G401.6 (cell line): ENCODE measurements at regions not wholly inside any gene's neighbourhood (a gene's known extent, or its start where the extent isn't known, plus 50 kb on each side); places are given as distances from the start of the nearest gene placed in this dataset.

Experiments
- FAIRE-seq: peaks from 2 replicates; lab custom pipeline; 2012; peaks lifted over from hg19 to GRCh38; lab: Jason Lieb, UNC

- no peak for FAIRE-seq
These were observed 193.9 kb downstream of the FIGN start for GRCh38 chr2:163541943-163542342.

DNA sequence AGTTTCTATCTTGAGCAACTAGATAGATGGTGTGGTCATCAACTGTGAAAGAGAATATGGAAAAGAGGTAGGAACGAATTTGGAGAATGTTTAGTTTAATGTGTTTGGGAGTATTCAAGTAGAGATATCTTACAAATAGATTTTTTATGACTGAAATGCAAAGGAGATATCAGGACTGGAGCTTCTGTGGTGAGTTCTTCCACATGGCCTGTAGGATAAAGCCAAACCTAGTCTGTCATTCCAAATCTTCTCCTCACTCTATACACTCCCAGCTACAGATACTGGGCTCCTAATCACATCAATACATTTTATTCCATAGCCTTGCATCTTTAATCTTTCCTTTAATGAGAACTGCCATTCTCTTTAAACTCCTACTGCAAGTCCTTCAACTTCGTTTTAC is 194.3 kb downstream of the FIGN start:
- no peak for FAIRE-seq

DNA sequence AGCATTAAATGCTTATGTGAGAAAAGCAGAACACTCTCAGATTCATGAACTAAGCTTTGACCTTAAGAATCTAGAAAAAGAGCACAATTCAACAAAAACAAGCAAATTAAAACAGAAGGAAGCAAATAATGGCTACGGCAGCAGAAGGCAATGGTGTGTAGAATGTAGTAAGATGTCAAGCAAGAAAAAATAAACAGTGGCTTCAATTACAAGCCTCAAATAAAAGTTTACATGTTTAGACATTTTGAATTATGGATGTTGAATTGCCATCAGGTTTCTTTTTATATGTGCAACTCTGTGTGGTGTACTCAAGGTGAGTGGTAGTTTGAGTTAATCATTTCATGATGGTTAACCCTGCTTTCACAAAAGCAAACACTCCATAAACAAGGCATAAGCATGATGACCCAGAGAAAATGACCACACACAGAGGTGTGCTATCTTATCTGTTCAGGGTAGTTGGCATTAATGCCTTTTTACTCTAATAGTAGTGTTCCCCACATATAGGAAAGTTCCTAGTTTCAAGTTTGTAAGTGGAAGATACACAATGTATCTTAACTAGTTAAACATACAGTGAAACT is 207.1 kb downstream of the FIGN start:
- FAIRE-seq, result no peak

DNA sequence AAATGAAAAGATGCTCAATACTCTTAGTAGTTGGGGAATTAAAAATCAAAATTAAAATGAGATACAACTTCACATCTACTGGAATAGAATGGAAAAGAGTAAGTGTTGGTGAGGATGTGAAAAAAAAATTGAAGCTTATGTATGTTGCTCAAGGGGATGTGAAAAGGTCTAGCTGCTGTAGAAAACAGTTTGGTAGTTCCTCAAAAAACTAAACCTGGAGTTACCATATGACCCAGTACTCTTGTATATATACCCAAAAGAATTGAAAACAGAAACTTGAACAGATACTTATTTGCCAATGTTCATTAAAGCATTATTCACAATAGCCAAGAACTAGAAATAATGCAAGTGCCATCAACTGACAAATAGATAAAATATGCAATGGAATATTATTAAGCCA is 208.4 kb downstream of the FIGN start:
- no peak for FAIRE-seq

GRCh38 chr2:163518762-163519161 is 217.0 kb downstream of the FIGN start:
- no peak for FAIRE-seq

GRCh38 chr2:163515836-163516235 is 220.0 kb downstream of the FIGN start:
- FAIRE-seq, result no peak

GRCh38 chr2:163505281-163505680 is 230.5 kb downstream of the FIGN start:
- FAIRE-seq, result no peak

DNA sequence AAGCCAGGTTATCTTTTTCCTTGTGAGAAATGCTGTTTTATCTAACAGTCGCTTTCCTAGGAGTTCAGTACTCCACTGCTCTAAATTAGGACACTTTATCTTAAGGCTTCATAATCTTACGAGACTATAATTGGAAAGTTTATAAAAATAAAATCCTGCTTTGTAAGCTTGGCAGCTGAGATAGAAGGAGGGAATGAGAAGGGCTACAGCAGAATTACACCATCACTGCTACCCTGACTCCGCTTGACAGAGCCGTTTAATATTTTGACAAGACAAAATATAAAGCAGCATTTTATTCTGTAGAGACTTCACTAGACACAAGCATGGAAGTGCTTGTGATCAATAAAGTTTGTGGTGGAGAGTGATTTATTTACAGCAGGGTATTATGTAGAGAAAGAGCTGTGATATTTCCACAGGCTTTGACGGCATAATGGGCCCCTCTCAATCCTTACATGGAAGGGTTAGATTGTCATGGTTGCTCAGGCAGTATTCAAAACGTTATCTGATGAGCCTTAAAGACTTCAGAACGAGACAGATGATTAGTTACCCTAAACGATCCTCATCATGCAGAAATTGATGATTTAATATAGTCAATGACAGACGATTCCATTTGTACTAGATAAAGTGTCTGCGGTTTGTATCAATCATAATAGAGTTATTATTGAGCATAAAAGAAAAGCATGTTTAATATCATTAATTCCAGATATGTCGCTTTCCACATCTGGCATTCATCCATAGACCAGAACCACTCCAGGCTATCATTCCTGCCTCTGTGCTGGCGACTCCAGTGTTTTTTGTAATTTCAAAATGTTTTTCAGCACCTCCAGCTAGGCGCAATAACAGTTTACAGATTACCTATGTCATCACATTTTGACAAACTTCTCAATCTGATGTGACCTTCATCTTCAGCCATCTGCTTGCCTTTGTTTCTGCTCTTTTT is 242.2 kb downstream of the FIGN start:
- no peak for FAIRE-seq

- no peak for FAIRE-seq
These were observed 244.0 kb downstream of the FIGN start for GRCh38 chr2:163491850-163492249.

DNA sequence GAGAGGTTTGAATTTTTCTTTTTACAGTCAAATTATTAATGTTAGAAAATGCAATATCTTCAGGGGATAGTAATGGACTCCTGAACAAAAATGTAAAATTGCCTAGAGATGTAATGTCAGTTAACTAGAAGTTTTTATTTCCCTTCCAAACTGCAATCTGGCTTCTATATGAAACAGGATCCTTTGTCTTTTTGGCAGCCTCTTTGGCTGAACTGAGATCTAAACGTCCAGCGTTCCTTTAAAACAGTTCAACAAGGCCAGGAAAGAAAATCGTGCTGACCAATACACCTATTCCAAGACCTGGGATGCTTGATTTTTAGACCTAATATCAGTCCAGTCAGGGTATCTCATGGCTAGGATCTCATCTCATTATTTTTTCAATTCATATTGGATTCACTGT is 245.5 kb downstream of the FIGN start:
- no peak for FAIRE-seq

DNA sequence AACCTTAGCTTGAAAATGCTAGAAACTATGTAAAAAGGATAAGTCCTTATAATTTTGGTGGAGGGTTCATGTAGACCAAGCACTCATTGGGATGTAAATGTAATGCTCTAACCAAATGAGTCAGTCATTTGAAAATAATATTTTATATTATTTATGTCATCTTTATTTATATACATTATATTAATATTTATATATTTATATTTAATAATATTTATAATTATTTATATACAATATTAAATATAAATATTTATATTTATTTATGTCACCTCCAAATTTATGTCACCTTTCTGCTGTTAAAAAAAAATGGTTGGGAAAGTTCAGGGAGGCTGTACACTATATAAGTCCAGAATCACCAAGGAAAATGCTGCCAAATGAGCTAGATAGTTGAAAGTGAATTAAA is 254.3 kb downstream of the FIGN start:
- FAIRE-seq, result peak; percentile 89

GRCh38 chr2:163479599-163479998 is 256.2 kb downstream of the FIGN start:
- FAIRE-seq, result no peak

GRCh38 chr2:163475815-163476214 is 260.0 kb downstream of the FIGN start:
- FAIRE-seq, result no peak

DNA sequence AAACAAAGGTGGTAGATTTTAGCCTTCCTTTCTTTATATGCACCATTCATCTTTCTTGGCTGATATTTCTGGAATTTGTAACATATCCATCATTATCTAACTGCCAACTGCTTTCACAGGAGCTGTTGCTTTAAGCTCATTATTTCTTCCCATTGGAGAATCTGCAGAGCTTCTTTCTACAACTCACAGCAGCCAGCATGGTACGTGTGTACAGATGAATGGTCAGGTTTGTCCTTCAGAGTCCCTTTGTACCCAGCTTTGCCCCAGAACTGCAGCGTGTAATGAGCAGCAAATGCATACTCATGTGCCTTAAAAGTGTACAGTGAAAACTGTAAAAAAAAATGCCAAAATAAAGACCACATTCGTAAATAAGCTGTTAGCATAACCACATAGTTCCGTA is 260.9 kb downstream of the FIGN start:
- no peak for FAIRE-seq

DNA sequence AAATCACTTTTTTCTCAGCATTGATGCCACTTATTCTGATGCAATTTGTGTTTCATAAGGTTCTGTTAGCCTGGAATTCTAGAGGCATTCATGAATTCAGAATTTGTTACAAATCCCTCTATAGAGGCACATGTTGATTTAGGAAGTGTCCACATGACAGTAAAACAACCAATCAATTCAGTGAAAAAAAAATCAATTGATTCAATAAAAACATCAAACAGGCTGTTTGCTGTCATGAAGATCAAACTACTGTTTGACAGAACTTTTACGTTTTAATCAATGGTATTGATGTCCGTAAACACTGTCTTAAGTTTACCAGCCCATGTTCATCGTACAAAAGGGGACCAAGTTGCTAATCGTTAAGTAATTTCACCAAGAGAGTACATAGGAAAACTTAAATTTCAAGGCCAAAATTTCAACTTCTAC is 261.5 kb downstream of the FIGN start:
- no peak for FAIRE-seq

DNA sequence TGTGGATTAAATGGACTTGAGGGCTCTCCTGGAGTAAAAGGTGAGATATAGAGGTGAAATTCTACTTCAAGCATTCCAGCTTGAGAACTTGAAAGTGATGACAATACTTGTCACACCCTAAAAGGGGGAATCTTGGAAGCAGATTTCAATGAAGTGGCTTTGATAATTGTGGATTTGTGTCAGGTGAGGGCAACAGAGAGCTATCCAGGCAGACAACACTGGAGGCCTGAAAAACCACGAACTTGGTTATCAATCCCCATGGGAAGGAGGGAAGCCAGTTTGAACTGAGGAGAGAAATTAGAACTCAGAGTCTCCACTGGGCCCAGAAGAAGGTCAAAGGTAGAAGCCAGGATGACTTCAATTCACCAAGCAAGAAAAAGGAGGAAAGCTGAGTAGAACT is 263.9 kb downstream of the FIGN start:
- peak; percentile 46 for FAIRE-seq

- FAIRE-seq, result peak; percentile 80
These were observed 266.2 kb downstream of the FIGN start for GRCh38 chr2:163469561-163469962.

DNA sequence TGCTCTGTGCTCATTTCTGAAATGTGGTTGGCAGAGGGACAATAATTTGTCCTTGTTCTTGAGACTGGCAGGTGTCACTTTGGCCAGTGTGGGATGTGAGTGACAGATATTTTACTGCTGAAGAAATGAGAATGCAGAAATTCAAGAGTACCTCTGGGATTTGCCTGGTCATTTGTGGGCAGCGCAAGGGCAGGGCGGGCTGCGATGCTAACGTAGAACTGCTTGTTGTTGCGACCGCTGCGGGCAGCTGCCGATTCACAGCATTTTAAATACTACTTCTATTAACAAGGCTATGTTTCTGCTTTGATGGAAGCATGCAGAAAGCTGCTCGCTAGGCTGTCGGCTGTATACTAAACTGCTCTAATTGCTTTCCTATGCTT is 268.6 kb downstream of the FIGN start:
- FAIRE-seq, result no peak

- FAIRE-seq, result no peak
These were observed 269.2 kb downstream of the FIGN start for GRCh38 chr2:163466331-163467250.

GRCh38 chr2:163465440-163465839 is 270.4 kb downstream of the FIGN start:
- FAIRE-seq, result no peak

GRCh38 chr2:163463411-163463810 is 272.4 kb downstream of the FIGN start:
- no peak for FAIRE-seq

- no peak for FAIRE-seq
These were observed 272.8 kb downstream of the FIGN start for GRCh38 chr2:163462993-163463392.

DNA sequence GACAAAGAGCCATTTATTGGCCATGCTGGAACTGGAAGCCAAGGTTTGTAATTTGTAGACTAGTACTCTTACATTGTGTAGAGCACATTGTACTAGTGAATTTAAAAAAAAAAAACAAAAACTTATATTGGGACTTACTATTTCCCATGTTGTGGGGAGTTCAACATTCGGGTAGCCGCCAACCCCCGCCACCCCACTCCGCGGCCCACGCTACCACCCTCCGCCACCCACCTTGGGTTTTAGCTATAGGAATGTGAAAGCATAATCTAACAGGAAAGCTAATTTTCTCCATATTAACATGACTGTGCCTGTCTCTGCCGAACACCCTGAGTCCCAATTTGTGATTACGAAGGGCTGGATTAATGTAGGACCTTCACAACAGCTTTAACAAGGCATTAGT is 275.8 kb downstream of the FIGN start:
- FAIRE-seq, result no peak
